NCI-H1930 (cell line): ENCODE measurements at regions not wholly inside any gene's neighbourhood (a gene's known extent, or its start where the extent isn't known, plus 50 kb on each side); places are given as distances from the start of the nearest gene placed in this dataset.
"Not testable (repeated sequence)": the region's sequence is repeated elsewhere in the genome, so short reads cannot be mapped to it uniquely, and the experiment has no call there.

Source experiments
- DNase-seq, 2 experiments: peaks; one replicate each; lab custom pipeline; 2025; lab: John Stamatoyannopoulos, UW

DNA sequence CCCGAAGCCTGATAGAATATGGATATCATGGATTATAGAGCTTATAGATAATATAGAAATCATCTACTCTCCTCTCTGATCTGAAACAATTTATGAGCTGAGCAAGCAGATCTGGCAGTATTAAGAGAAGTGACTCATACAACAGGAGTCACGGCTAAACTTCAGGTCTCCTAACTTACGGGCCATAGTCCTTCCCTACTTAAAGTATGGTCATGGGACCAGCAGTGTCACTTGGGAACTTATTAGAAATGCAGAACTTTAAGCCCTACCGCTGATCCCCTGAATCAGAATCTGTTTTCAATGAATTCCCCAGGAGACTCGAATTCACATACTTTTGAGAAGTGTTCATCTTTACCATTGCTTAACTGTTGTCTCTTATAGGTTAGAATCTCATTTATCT is 195.7 kb upstream of the FANCL start:
- DNase-seq, result no peak

- no peak for DNase-seq
These were observed 194.1 kb upstream of the FANCL start for GRCh38 chr2:58435246-58435645.

DNA sequence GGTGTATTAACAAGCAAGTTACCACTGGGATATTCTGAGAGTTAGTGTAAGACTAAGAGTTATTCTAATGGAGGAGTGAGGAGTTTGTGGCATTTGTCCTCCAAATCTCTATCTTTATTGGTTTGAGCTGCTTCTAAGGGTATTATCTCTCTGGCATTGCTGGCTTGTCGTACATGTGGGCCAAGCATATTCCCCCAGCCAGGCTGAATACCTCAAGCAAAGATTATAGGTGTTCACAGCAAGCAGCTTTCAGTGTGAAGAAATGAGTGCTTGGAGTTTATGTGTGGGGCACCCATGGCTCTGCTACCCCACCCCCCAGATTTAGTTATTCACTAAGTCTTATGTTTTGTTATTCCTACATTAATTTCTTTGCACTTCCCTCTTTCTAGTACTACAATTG is 193.6 kb upstream of the FANCL start:
- no peak for DNase-seq

DNA sequence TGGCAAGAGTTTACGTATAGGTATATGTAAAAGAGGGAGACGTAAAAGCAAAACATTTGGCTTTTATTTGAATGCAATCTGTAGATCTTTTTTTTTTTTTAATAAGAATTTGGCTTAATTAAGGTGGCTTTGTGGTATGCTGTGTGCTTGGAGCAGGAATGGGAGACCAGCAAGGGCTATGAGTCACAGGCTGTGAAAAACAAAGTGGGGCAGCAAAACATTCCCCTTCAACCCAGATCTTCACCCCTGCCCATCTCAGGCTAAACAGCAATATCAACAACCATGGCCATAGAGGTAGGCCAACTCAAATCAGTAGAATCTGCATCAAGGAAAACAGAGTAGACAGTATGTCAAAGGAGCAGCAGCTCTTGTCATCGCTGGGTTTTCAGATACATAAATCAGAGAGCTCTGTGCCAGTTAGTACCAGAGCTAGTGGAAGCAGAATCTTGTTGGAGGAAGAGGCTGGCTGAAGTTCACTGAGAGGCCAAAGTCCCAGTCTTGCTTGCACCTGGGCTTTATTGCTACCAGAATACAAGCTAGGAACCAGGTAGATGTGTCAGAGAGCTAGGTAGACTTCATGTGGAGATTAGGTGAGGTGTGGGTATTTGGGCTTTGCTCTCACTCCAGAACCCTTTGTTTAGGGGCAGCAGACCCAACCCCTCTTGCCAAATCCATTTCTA is 191.5 kb upstream of the FANCL start:
- no peak for DNase-seq

GRCh38 chr2:58429014-58429875 is 188.1 kb upstream of the FANCL start:
- no peak for DNase-seq

GRCh38 chr2:58428096-58429013 is 187.2 kb upstream of the FANCL start:
- peak in 1 of 2 experiments; percentile 35 for DNase-seq

DNA sequence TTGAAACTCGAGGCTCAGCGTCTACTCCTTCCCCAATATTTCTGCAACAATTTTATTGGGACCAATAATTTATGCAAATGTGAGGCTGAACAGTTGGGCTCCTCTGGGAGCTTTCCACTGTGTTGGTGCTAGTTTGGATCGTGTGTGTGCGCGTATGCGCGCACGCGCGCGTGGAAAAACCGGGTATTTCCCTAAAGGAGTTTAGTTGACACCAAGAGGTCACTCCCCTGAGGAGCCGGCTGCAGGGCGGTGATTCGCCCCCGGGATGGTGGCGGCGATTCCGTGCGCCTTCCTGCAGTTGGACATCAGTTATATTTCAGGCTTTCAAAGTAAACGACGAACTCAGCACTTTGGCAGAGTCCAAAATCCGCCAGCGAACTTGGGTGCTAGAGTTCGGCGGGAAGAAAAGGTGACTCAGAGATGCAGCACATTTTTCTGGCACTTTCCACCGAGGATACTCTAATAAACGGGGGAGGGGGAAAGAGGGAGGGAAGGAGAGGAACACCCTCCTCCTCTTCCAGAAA is 186.5 kb upstream of the FANCL start:
- peak in 1 of 2 experiments; percentile 7 for DNase-seq

- no peak for DNase-seq
These were observed 184.2 kb upstream of the FANCL start for GRCh38 chr2:58425368-58425767.

DNA sequence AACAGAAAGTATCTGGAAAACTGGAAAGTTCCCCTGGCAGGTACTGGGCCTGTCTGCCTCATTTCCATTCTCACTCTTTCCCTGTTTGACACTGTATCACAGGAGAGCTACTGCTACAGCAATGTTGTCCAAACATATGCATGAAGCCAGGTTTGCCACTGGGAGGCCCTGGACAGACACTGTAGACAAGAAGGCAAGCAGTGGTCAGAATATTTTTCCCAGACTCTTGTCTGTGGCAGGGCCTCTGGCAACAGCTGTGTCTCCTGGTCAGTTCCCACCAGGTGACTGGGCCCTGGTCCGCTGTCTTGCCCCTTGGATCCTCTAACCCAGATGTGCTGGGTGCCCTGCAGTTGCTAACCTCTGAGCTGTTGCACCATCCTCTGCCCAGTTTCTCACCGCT is 178.9 kb upstream of the FANCL start:
- DNase-seq, result no peak

- DNase-seq, result no peak
These were observed 175.6 kb upstream of the FANCL start for GRCh38 chr2:58416696-58417095.

DNA sequence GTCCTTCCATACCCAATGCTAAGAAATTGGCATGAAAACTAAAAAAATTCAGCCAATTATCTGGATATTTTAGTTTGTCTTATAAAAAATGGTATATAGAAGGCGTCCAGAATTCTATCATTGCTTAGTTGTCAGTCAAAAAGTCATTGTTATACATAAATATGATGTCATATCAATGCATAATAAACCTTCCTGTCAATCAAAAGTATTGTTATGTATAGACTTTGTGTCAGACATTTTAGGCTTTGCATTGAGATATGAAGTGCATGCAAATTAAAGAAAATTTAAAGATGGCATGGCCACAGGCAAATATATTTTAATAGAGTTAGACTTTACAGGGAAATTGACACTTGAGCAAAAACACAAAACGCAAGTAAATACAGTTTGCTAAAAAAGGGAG is 173.4 kb upstream of the FANCL start:
- no peak for DNase-seq

GRCh38 chr2:58410549-58410948 is 169.4 kb upstream of the FANCL start:
- no peak for DNase-seq

GRCh38 chr2:58407487-58407886 is 166.4 kb upstream of the FANCL start:
- DNase-seq, result no peak

DNA sequence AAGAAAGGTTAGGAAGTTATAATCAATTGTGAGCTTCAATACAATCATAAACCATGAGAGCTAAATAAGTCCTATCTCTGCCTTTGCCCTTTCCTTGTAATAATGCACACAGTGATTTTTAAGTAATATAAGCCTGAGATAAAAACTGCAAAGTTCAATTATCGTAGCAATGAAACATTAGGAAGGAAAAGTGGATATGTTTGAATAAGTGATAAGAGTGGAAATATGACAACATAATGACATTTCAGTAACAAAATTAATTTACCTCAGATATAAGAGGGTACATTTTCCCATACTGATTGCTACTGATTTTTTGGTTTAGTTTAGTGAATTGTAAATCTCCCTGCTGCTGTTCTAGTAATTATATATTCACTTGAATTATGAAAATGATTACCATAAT is 164.2 kb upstream of the FANCL start:
- DNase-seq, result no peak

DNA sequence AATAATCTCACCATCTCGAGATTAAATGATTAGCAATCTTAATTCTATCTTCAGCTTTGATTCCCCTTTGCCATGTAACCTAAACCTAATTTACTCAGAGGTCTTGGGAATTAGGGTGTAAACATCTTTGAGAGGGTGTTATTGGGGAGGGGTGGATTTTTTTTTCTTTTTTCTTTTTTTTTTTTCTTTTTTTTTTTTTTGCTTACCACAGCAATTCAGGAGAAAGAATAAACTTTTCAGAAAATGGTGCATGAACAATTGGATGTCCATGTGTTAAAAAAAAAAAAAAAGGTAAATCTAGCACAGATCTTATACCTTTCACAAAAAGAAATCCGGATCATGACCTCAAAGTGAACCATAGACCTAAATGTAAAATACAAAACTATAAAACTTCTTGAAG is 160.8 kb upstream of the FANCL start:
- DNase-seq, result no peak

DNA sequence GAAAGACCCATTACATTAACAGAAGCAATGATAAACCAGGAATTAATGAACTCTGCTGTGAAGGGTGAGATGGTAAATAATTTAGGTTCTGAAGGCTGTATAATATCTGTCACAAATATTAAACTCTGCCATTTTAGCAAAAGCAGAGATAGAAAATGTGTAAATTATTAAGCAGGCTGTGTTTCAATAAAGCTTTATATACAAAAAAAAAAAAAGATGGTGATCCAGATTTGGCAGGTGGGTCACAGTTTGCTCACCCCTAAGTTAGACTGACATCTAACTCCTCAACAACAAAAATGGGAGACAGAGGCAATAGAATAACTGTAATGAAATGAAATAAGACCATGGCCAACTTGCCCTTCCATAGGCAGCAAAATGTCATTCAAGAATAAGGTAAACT is 157.3 kb upstream of the FANCL start:
- no peak for DNase-seq

- no peak for DNase-seq
These were observed 146.6 kb upstream of the FANCL start for GRCh38 chr2:58387701-58388100.

- not testable (repeated sequence) for DNase-seq
These were observed 145.8 kb upstream of the FANCL start for GRCh38 chr2:58386904-58387303.

DNA sequence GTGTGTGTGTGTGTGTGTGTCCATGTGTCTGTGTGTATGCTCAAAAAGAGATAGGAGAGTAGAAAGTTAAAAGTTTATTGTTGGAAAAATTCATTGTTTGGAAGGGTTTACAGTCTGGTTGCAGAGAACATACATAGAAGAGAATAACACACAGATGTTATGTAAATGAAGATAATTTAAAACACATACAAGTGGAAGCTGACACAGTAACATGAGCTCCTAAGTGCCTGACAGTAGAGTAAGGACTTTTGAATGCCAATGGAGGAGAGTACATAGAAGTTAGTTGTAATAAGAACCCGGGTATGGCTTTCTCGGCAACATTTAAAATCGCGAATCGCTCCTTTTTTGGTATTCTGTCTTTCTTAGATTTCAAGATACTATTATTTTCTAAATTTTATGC is 137.0 kb upstream of the FANCL start:
- DNase-seq, result no peak

DNA sequence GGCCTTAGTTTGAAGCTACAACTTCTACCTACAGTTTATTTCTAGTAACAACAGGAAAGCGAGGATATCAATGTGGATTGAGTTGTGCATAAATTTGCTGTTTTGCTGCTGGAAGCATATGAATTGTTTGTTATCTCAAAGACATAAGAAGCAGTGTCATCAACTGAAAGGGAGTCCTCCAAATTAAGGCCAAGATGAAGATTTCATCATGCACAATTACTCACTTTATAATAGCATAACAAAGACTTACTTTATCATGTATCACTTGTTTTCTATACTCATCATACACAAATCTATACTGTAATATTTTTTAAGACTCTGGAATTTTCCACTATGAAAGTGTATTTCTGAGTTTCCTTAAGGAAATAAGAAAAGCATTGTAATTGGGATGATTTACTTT is 136.1 kb upstream of the FANCL start:
- DNase-seq, result no peak

DNA sequence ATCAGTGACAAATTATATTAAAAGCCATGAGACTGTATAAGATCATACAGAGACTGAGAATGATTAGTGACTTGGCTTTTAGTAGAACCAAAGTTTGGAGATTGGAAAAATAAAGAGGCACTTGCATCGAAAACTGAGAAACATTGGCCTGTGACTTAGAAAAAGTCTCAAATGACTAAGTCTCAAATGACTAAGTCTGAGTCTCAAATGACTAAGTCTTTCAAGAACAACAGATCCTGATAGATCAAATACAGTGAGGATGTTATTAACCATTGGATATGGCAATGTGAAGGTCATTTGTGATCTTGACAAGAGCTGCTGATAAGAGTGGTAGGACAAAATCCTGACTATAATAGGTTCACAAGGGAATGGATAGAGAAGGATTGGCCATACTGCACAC is 135.5 kb upstream of the FANCL start:
- DNase-seq, result no peak

- DNase-seq, result no peak
These were observed 128.5 kb upstream of the FANCL start for GRCh38 chr2:58369594-58369993.
